ENCODE measurements at regions not wholly inside any gene's neighbourhood (a gene's known extent, or its start where the extent isn't known, plus 50 kb on each side); places are given as distances from the start of the nearest gene placed in this dataset.

DNA sequence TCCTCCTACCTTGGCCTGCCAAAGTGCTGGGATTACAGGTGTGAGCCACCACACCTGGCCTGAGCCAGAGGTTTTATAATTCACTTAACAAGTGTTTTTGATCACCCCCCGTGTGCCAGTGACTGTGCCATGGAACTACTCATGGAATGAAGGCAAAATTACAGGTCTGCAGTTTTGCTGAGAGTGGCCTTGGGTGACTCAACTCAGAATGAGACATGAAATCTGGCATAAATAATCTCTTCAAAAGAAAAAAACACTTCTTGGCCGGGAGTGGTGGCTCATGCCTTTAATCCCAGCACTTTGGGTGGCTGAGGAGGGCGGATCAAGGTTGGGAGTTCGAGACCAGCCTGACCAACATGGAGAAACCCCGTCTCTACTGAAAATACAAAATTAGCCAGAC is 166.9 kb upstream of the SALL4 start:
- TF ChIP-seq, protein P1, sequence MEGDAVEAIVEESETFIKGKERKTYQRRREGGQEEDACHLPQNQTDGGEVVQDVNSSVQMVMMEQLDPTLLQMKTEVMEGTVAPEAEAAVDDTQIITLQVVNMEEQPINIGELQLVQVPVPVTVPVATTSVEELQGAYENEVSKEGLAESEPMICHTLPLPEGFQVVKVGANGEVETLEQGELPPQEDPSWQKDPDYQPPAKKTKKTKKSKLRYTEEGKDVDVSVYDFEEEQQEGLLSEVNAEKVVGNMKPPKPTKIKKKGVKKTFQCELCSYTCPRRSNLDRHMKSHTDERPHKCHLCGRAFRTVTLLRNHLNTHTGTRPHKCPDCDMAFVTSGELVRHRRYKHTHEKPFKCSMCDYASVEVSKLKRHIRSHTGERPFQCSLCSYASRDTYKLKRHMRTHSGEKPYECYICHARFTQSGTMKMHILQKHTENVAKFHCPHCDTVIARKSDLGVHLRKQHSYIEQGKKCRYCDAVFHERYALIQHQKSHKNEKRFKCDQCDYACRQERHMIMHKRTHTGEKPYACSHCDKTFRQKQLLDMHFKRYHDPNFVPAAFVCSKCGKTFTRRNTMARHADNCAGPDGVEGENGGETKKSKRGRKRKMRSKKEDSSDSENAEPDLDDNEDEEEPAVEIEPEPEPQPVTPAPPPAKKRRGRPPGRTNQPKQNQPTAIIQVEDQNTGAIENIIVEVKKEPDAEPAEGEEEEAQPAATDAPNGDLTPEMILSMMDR (conservative IDR thresholded peaks at IDR 0.05; ENCODE audit: low read length) = no peak
- no peak for TF ChIP-seq EZH2phosphoT487 (IDR thresholded peaks at IDR 0.05; ENCODE audit: borderline replicate concordance, low read depth, low read length)
